OCI-LY7 (cell line): ENCODE measurements at regions not wholly inside any gene's neighbourhood (a gene's known extent, or its start where the extent isn't known, plus 50 kb on each side); places are given as distances from the start of the nearest gene placed in this dataset.

Experiments
- CTCF ChIP-seq: fragments of 200-600 bp; sonication (generic); conservative IDR thresholded peaks from 2 replicates; pipeline ENCODE4 v1.5.1; 2014; ENCODE audit warnings: mild to moderate bottlenecking, antibody characterized with exemption, low read length, moderate library complexity, mixed read lengths
- EZH2phosphoT487 ChIP-seq: fragments of 200-600 bp; sonication (generic); IDR thresholded peaks from 2 replicates; pipeline ENCODE4 v1.6.1; 2018; ENCODE audit warnings: low read depth, borderline replicate concordance, mild to moderate bottlenecking, mixed run types, antibody characterized with exemption, low read length, moderate library complexity, mixed read lengths

GRCh38 chr3:72238801-72239200 is 453.9 kb upstream of the PROK2 start:
- TF ChIP-seq CTCF (no peak), EZH2phosphoT487 (no peak)
